ENCODE measurements at regions not wholly inside any gene's neighbourhood (a gene's known extent, or its start where the extent isn't known, plus 50 kb on each side); places are given as distances from the start of the nearest gene placed in this dataset.
"Not testable (repeated sequence)": the region's sequence is repeated elsewhere in the genome, so short reads cannot be mapped to it uniquely, and the experiment has no call there.

- DNase-seq (ENCODE audit: extremely low spot score), result no peak
- ChIA-PET POLR2A (no interaction called here), CTCF (no interaction called here)
- TF ChIP-seq NFRKB (IDR thresholded peaks at IDR 0.05) (no peak), L3MBTL2 (conservative IDR thresholded peaks at IDR 0.05) (no peak)
Observed at GRCh38 chr16:88329726-88330700, 52.7 kb upstream of the ZNF469 start.

- ChIA-PET CTCF (no interaction called here), POLR2A (no interaction called here)
Observed at GRCh38 chr16:88330971-88331890, 51.5 kb upstream of the ZNF469 start.

GRCh38 chr16:88331989-88332920, 50.5 kb upstream of the ZNF469 start:
- DNase-seq (ENCODE audit: extremely low spot score), result no peak
- no peak for TF ChIP-seq PKNOX1 (IDR thresholded peaks at IDR 0.05)
- TF ChIP-seq ARNT (IDR thresholded peaks at IDR 0.05), result no peak
- TF ChIP-seq BHLHE40 (IDR thresholded peaks at IDR 0.05; ENCODE audit: borderline replicate concordance), result no peak
- no peak for TF ChIP-seq SUZ12 (IDR thresholded peaks at IDR 0.05)
- no peak for TF ChIP-seq FOXA1 (IDR thresholded peaks at IDR 0.05)
- TF ChIP-seq FOXM1 (IDR thresholded peaks at IDR 0.05; ENCODE audit: borderline replicate concordance), result no peak
- TF ChIP-seq L3MBTL2 (conservative IDR thresholded peaks at IDR 0.05), result no peak
- no peak for TF ChIP-seq FOXK2 (IDR thresholded peaks at IDR 0.05)
- TF ChIP-seq CTBP1 (IDR thresholded peaks at IDR 0.05; ENCODE audit: borderline replicate concordance), result no peak
- POLR2A ChIA-PET, result no interaction called here
- CTCF ChIA-PET, result no interaction called here

More at GRCh38 chr16:88330971-88331890, 51.5 kb upstream of the ZNF469 start:
- no peak for TF ChIP-seq L3MBTL2 (conservative IDR thresholded peaks at IDR 0.05)
- TF ChIP-seq FOXA1 (IDR thresholded peaks at IDR 0.05), result no peak
- TF ChIP-seq LEF1 (IDR thresholded peaks at IDR 0.05; ENCODE audit: borderline replicate concordance), result no peak
- no peak for TF ChIP-seq NFRKB (IDR thresholded peaks at IDR 0.05)
- no peak for TF ChIP-seq BHLHE40 (IDR thresholded peaks at IDR 0.05; ENCODE audit: borderline replicate concordance)
- no peak for TF ChIP-seq FOXK2 (IDR thresholded peaks at IDR 0.05)
- no peak for TF ChIP-seq ZNF384 (IDR thresholded peaks at IDR 0.05)
- TF ChIP-seq SUZ12 (IDR thresholded peaks at IDR 0.05), result no peak
- no peak for TF ChIP-seq CTBP1 (IDR thresholded peaks at IDR 0.05; ENCODE audit: borderline replicate concordance)
- no peak for TF ChIP-seq TARDBP (IDR thresholded peaks at IDR 0.05)
- TF ChIP-seq ARNT (IDR thresholded peaks at IDR 0.05), result no peak
- DNase-seq (ENCODE audit: extremely low spot score), result no peak

GRCh38 chr16:88332921-88333825, 49.6 kb upstream of the ZNF469 start:
- CTCF ChIA-PET; DNase-seq (ENCODE audit: extremely low spot score); POLR2A ChIA-PET: not testable (repeated sequence)
